ENCODE measurements at regions not wholly inside any gene's neighbourhood (a gene's known extent, or its start where the extent isn't known, plus 50 kb on each side); places are given as distances from the start of the nearest gene placed in this dataset.
"Not testable (repeated sequence)": the region's sequence is repeated elsewhere in the genome, so short reads cannot be mapped to it uniquely, and the experiment has no call there.

- intact Hi-C loops (cut with DNase I) = no loop called here
- DNase-seq (ENCODE audit: low spot score) = no peak
Measured at GRCh38 chr7:113367041-113367586, 248.8 kb upstream of the SMIM30 start.

DNA sequence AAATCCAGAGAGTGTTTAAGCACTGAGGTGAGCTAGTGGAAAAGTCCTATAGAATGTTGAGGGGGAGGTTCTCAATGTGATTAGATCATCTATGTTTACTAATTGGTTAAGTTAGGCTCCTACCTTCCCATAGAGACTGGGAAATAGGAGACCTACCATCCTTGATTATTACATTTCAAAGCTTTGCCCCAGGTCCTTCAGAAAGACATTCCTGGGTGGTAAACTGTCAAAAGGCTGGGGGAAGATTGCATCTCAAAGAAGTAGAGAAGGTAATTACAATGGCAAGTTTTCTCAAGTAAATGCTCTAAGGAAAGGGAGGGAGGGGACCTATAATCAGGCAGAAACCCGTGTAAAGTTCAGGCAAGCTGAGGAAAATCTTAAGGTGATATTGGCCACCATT lies 247.8 kb upstream of the SMIM30 start:
- intact Hi-C loops (cut with DNase I) = no loop called here
- no peak for DNase-seq (ENCODE audit: low spot score)

- DNase-seq (ENCODE audit: low spot score) = no peak
- intact Hi-C loops (cut with DNase I) = no loop called here
Measured at GRCh38 chr7:113349339-113349738, 231.0 kb upstream of the SMIM30 start.

- intact Hi-C loops (cut with DNase I) = no loop called here
- no peak for DNase-seq (ENCODE audit: low spot score)
Measured at GRCh38 chr7:113339661-113340060, 221.3 kb upstream of the SMIM30 start.

DNA sequence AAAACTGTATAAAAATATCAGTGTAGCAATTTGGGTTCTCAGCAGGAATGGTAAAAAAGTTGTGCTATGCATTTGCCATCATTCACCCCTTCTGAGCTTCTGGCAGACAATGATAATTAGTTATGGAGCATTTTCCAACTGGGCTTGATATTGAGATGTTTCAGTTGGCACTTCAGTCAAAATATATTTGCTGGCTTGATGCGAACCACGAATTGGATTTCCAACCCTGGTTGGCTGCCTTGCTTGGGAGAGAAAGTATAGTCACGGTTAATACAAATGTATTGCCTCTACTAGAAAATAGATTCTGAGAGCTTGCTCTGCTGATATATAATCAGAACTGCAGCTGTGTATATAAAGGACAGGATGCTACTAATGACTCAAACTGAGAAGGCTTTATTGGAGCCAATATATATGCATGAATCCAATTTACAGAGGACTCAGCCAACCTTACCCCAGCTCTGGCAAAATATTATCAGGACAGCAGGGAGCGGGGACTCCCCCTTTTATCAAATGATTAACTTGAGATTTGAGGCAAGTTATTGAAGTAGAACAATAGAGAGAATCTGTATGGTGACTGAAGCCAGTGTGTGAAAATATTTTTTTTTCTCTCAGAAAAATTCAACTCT lies 219.8 kb upstream of the SMIM30 start:
- no peak for DNase-seq (ENCODE audit: low spot score)
- intact Hi-C loops (cut with DNase I) = no loop called here

GRCh38 chr7:113336838-113337237 lies 218.5 kb upstream of the SMIM30 start:
- DNase-seq (ENCODE audit: low spot score); intact Hi-C loops (cut with DNase I): not testable (repeated sequence)

DNA sequence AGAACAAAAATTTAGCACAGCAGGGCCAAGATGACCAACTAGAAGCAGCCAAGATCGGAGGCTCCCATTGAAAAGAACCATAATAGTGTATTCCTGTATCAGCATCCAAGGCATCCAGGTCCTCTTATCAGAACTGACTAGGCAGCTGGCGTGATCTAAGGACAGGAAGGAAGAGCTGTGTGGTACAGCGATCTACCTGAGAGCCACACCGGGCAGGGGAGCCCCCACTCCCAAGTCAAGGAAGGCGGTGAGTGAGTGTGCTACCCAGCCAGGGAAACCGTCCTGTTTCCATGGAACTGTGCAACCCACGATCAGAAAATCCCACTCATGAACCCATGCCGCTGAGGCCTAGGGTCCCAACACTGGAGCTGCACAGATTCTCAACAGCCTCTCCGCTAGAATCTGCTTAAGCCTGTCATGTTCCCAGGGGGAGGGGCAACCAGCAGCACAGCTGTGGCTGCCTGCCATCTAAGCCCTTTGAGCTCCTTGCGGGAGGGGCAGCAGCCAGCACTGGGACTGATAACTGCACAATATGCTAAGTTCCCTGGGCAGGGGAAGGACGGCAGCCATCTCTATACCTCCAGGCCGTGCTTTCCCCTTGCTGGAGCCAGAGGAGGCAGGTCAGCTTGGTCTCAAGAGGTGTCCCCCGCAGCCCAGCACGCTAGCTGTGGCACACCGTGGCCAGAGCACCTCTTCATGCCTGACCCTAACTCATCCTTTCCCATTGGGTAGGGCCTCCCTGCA lies 213.0 kb upstream of the SMIM30 start:
- intact Hi-C loops (cut with DNase I) = no loop called here
- peak; percentile 73 for DNase-seq (ENCODE audit: low spot score)

- intact Hi-C loops (cut with DNase I) = no loop called here
- DNase-seq (ENCODE audit: low spot score) = no peak
Measured at GRCh38 chr7:113321201-113321600, 202.8 kb upstream of the SMIM30 start.

- intact Hi-C loops (cut with DNase I) = no loop called here
- no peak for DNase-seq (ENCODE audit: low spot score)
Measured at GRCh38 chr7:113320419-113320818, 202.1 kb upstream of the SMIM30 start.

DNA sequence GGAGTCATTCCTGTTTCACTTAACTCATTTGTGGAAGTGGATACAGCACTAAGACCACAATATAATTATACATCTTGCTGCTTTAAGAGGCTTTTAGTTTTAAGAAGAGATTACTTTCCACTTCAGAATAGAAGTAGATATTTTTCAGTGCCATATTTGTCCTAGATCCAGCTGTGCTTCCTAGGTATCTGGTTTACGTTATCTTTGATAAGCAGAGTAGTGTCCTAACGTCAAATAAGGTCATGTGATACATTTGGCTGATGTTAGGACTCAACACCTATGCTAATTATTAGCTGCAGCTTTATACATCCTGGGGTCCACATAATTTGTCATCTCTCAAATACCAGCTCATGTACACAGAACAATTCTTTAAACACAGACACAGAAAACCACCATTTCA lies 196.2 kb upstream of the SMIM30 start:
- DNase-seq (ENCODE audit: low spot score) = no peak
- intact Hi-C loops (cut with DNase I) = no loop called here

- intact Hi-C loops (cut with DNase I) = no loop called here
- no peak for DNase-seq (ENCODE audit: low spot score)
Measured at GRCh38 chr7:113308399-113308798, 190.0 kb upstream of the SMIM30 start.

- DNase-seq (ENCODE audit: low spot score) = no peak
- intact Hi-C loops (cut with DNase I) = no loop called here
Measured at GRCh38 chr7:113307147-113307546, 188.8 kb upstream of the SMIM30 start.

DNA sequence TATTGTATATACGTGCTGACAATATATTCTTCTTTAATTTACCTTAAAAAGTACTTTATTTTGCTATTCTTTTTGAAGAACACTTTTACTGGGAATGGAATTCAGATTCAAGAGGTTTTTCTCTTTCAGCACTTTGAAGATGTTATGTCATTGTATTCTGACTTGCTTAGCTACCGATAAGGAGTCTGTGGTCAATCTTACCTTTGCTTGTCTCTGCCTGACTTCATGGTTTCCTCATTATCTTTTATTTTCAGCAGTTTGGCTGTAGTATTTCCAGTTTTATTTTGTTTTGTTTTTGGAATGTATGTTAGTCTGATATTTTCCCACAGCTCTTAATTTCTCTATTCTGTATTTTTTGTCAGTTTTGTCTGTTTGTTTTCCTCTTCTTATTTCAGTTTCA lies 187.9 kb upstream of the SMIM30 start:
- no peak for DNase-seq (ENCODE audit: low spot score)
- intact Hi-C loops (cut with DNase I) = no loop called here

GRCh38 chr7:113304104-113304503 lies 185.8 kb upstream of the SMIM30 start:
- DNase-seq (ENCODE audit: low spot score) = no peak
- intact Hi-C loops (cut with DNase I) = no loop called here

- intact Hi-C loops (cut with DNase I); DNase-seq (ENCODE audit: low spot score): not testable (repeated sequence)
Measured at GRCh38 chr7:113303388-113303787, 185.0 kb upstream of the SMIM30 start.

DNA sequence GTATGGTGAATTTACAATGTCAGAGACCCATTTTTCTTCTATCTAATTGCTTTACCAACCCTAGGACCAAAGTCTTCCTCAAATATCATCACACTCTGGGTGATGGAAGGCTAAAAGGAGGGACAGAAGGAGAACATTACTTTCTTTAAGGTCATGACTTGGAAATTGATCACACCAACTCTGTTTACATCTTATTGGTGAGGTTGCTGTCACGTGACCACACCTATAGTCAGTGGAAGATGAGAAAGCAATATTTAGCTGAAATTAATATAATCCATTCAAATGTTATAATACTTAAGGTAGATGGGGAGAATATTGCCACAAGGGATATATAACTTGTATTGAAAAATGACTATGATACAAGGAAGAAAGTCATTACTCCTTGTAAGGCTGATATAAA lies 183.6 kb upstream of the SMIM30 start:
- intact Hi-C loops (cut with DNase I) = no loop called here
- DNase-seq (ENCODE audit: low spot score) = no peak

DNA sequence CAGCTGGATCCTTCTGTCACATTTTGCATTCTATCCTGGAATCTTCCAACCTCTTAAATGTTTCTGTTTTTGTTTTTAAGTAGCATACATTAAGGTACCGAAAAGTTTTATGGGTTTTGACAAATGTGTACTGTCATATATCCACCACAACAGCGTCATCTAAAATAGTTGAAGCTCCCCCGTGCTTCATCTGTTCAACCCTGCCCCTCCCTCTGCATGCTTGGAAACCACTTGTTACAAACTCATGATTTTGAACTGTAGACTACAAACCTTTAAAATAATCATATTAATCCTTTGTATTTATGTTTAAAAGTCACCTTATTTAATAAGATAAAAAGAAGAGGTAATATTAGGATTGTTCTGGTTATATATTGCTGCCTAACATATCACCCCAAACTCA lies 182.8 kb upstream of the SMIM30 start:
- no peak for DNase-seq (ENCODE audit: low spot score)
- intact Hi-C loops (cut with DNase I) = no loop called here

DNA sequence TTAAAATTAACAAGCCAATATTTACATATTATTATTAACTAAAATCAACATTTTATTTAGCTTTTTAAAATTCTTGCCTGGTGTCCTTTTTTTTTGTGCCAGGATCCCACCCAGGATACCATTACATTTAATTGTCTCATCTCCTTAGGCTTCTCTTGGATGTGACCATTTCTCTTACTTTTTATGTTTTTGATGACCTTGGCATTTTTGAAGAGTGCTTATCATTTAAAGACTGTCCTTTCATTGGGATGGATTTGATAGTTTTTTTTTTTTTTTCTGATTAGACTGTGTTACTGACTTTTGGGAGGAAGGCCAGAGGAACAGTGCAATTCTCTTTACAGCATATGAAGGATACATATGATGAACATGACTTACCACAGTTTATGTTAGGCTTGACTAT lies 181.4 kb upstream of the SMIM30 start:
- no peak for DNase-seq (ENCODE audit: low spot score)
- intact Hi-C loops (cut with DNase I) = no loop called here

- no peak for DNase-seq (ENCODE audit: low spot score)
- intact Hi-C loops (cut with DNase I) = no loop called here
Measured at GRCh38 chr7:113298501-113298900, 180.1 kb upstream of the SMIM30 start.

GRCh38 chr7:113294750-113295149 lies 176.4 kb upstream of the SMIM30 start:
- DNase-seq (ENCODE audit: low spot score) = no peak
- intact Hi-C loops (cut with DNase I) = no loop called here

DNA sequence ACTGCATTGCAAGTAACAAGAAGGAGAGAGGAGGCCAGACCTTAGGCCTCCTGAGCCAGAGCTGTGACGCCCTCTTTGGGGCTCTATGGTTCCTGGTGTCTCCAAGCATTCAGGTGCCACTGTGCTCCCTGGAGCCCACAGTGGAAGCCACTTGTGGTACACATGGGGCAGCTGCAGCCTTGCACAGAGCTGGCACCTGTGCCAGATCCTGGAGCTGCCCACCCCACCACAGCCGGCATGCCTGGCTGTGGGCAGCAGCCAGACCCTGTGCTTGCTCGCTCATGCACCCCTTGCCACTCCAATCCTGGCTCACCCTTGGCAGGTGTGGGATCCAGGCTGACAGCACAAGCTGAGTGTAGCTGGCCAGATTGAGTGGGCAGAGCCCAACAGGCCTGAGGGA lies 173.8 kb upstream of the SMIM30 start:
- intact Hi-C loops (cut with DNase I) = no loop called here
- DNase-seq (ENCODE audit: low spot score) = no peak
